A549 (cell line): ENCODE measurements at regions not wholly inside any gene's neighbourhood (a gene's known extent, or its start where the extent isn't known, plus 50 kb on each side); places are given as distances from the start of the nearest gene placed in this dataset.

Experiments
- ATAC-seq, 2 experiments: fragments of 200-7000 bp in 1 of 2; fragments of >200 bp in 1 of 2; cut with Nextera tagmentation in 1 of 2; cut with Tn5 transposase in 1 of 2; 3 replicates each; pipeline versions ENCODE4 v1.8.0 to v1.9.1; 2018 to 2020; ENCODE audit warnings: mild to moderate bottlenecking in 1 of 2, moderate library complexity in 1 of 2
- CTCF ChIA-PET: fragments of 300-600 bp; sonication (Branson Sonifier 250); formaldehyde crosslinking; extraction: SDS; loops from one replicate; lab custom pipeline; 2021; ENCODE audit warnings: antibody characterized with exemption, inconsistent platforms; lab: Yijun Ruan, JAX
- POLR2A ChIA-PET: fragments of 350-600 bp; formaldehyde crosslinking; extraction: SDS; loops from one replicate; lab custom pipeline; 2021; ENCODE audit warnings: antibody characterized with exemption, inconsistent platforms; lab: Yijun Ruan, JAX
- DNase-seq, 2 experiments: peaks; one replicate each; pipeline versions ENCODE4 v3.0.0 to v3.0.0-alpha.2; 2011 to 2016; ENCODE audit warnings: low read depth in 1 of 2, low spot score in 1 of 2
- FAIRE-seq: peaks from 2 replicates; lab custom pipeline; 2011; peaks lifted over from hg19 to GRCh38; lab: Jason Lieb, UNC
- H3K27ac ChIP-seq, 2 experiments: fragments of >200 bp; sonication (Bioruptor Twin); formaldehyde crosslinking; 3 replicates each; pipeline ENCODE4 v1.5.1; 2016 to 2017
- H3K4me1 ChIP-seq: fragments of >200 bp; sonication (Bioruptor Twin); formaldehyde crosslinking; 3 replicates; pipeline ENCODE4 v1.6.1; 2016
- H3K4me2 ChIP-seq: fragments of >200 bp; sonication (Bioruptor Twin); formaldehyde crosslinking; 3 replicates; pipeline ENCODE4 v1.6.1; 2016
- H3K4me3 ChIP-seq: fragments of >200 bp; sonication (Bioruptor Twin); formaldehyde crosslinking; 3 replicates; pipeline ENCODE4 v1.5.1; 2016
- H3K9me3 ChIP-seq: fragments of >200 bp; sonication (Bioruptor Twin); formaldehyde crosslinking; 3 replicates; pipeline ENCODE4 v1.6.1; 2016
- CBX8 ChIP-seq: fragments of 200-600 bp; sonication (generic); IDR thresholded peaks from 2 replicates; pipeline ENCODE4 v1.6.1; 2016
- CEBPB ChIP-seq, 2 experiments: fragments of >200 bp in 1 of 2; sonication (Bioruptor Twin) in 1 of 2; formaldehyde crosslinking in 1 of 2; IDR thresholded peaks; 2 replicates each; pipeline ENCODE4 v1.6.1; 2012 to 2016
- CHD4 ChIP-seq: fragments of 200-600 bp; sonication (generic); IDR thresholded peaks from 2 replicates; pipeline ENCODE4 v1.6.1; 2016; ENCODE audit warnings: antibody characterized with exemption, mild to moderate bottlenecking, borderline replicate concordance
- EP300 ChIP-seq, 2 experiments: fragments of >200 bp; sonication (Bioruptor Twin); formaldehyde crosslinking; IDR thresholded peaks; 2 replicates in 1 of 2; 3 replicates in 1 of 2; pipeline ENCODE4 v1.6.1; 2016 to 2017
- ESRRA ChIP-seq: fragments of 150-350 bp; IDR thresholded peaks from 2 replicates; pipeline ENCODE4 v1.6.1; 2014; ENCODE audit warnings: mild to moderate bottlenecking, low read length, borderline replicate concordance
- FOSB ChIP-seq: fragments of 250-450 bp; sonication (Bioruptor Pico); IDR thresholded peaks from 2 replicates; pipeline ENCODE4 v1.5.0; 2020; ENCODE audit warnings: mild to moderate bottlenecking, moderate library complexity
- FOSL2 ChIP-seq, 2 experiments: fragments of 450-650 bp in 1 of 2; fragments of >200 bp in 1 of 2; sonication (Bioruptor Twin) in 1 of 2; formaldehyde crosslinking; IDR thresholded peaks; 2 replicates each; pipeline versions ENCODE4 v1.5.0 to v1.6.1; 2016 to 2020; ENCODE audit warnings: mild to moderate bottlenecking in 1 of 2, moderate library complexity in 1 of 2
- HEYL ChIP-seq: fragments of 250-450 bp; sonication (Bioruptor Pico); IDR thresholded peaks from 2 replicates; pipeline ENCODE4 v1.8.0; 2021; ENCODE audit warnings: mild to moderate bottlenecking, moderate library complexity
- HOXB13 ChIP-seq: fragments of 250-450 bp; sonication (Bioruptor Pico); IDR thresholded peaks from 2 replicates; pipeline ENCODE4 v1.5.0; 2020; ENCODE audit warnings: low read depth, mild to moderate bottlenecking, moderate library complexity
- JUN ChIP-seq, 2 experiments: fragments of >200 bp; sonication (Bioruptor Twin); formaldehyde crosslinking; IDR thresholded peaks; 2 replicates in 1 of 2; 3 replicates in 1 of 2; pipeline ENCODE4 v1.6.1; 2016 to 2017
- KDM1A ChIP-seq: fragments of 200-600 bp; sonication (generic); IDR thresholded peaks from 2 replicates; pipeline ENCODE4 v1.6.1; 2016; ENCODE audit warnings: low read depth, mild to moderate bottlenecking
- KDM5A ChIP-seq: fragments of 200-600 bp; sonication (generic); IDR thresholded peaks from 2 replicates; pipeline ENCODE4 v1.6.1; 2016; ENCODE audit warnings: antibody characterized with exemption, mild to moderate bottlenecking
- MAZ ChIP-seq: fragments of 150-350 bp; IDR thresholded peaks from 2 replicates; pipeline ENCODE4 v1.6.1; 2014; ENCODE audit warnings: antibody characterized with exemption, low read depth, low read length, borderline replicate concordance
- NR3C1 ChIP-seq: fragments of >200 bp; sonication (Bioruptor Twin); formaldehyde crosslinking; IDR thresholded peaks from 3 replicates; pipeline ENCODE4 v1.6.1; 2017
- PHF8 ChIP-seq: fragments of 200-600 bp; sonication (generic); IDR thresholded peaks from 2 replicates; pipeline ENCODE4 v1.6.1; 2016; ENCODE audit warnings: low read depth, mild to moderate bottlenecking, antibody characterized with exemption, moderate library complexity, borderline replicate concordance
- POLR2A ChIP-seq: IDR thresholded peaks from 2 replicates; pipeline ENCODE4 v1.6.1; 2012; ENCODE audit warnings: mild to moderate bottlenecking, low read length
- RAD21 ChIP-seq, 2 experiments: fragments of >200 bp in 1 of 2; sonication (Bioruptor Twin) in 1 of 2; formaldehyde crosslinking in 1 of 2; IDR thresholded peaks in 1 of 2; conservative IDR thresholded peaks in 1 of 2; 2 replicates in 1 of 2; 3 replicates in 1 of 2; pipeline ENCODE4 v1.6.1; 2012 to 2018; ENCODE audit warnings: inconsistent platforms in 1 of 2
- SREBF2 ChIP-seq: fragments of 450-650 bp; IDR thresholded peaks from 2 replicates; pipeline ENCODE4 v1.6.1; 2014; ENCODE audit warnings: mild to moderate bottlenecking, moderate library complexity
- ZC3H11A ChIP-seq: fragments of 450-650 bp; IDR thresholded peaks from 2 replicates; pipeline ENCODE4 v1.6.1; 2014; ENCODE audit warnings: antibody characterized with exemption, mild to moderate bottlenecking
- ZNF302 ChIP-seq: fragments of 250-450 bp; sonication (Bioruptor Pico); IDR thresholded peaks from 2 replicates; pipeline ENCODE4 v1.9.0; 2021; ENCODE audit warnings: inconsistent platforms, mild to moderate bottlenecking, moderate library complexity
- ZSCAN20 ChIP-seq: fragments of 250-450 bp; sonication (Bioruptor Pico); IDR thresholded peaks from 2 replicates; pipeline ENCODE4 v1.8.0; 2022; ENCODE audit warnings: mild to moderate bottlenecking, moderate library complexity
- WGBS: methylation state at CpG from one replicate; pipeline ENCODE4 v1.1.6; 2017; ENCODE audit errors: missing lambda C conversion rate; 5-methylcytosine and 5-hydroxymethylcytosine counted together
- TF ChIP-seq, protein P1 (sequence below): IDR thresholded peaks from 2 replicates; pipeline ENCODE4 v1.6.1; 2012
- TF ChIP-seq, protein P2 (sequence below): fragments of >200 bp; sonication (Bioruptor Twin); formaldehyde crosslinking; IDR thresholded peaks from 2 replicates; pipeline ENCODE4 v1.6.1; 2016
- TF ChIP-seq, protein P3 (sequence below): fragments of 250-450 bp; sonication (Bioruptor Pico); IDR thresholded peaks from 2 replicates; pipeline ENCODE4 v1.5.0; 2021; ENCODE audit warnings: mild to moderate bottlenecking, moderate library complexity, borderline replicate concordance

DNA sequence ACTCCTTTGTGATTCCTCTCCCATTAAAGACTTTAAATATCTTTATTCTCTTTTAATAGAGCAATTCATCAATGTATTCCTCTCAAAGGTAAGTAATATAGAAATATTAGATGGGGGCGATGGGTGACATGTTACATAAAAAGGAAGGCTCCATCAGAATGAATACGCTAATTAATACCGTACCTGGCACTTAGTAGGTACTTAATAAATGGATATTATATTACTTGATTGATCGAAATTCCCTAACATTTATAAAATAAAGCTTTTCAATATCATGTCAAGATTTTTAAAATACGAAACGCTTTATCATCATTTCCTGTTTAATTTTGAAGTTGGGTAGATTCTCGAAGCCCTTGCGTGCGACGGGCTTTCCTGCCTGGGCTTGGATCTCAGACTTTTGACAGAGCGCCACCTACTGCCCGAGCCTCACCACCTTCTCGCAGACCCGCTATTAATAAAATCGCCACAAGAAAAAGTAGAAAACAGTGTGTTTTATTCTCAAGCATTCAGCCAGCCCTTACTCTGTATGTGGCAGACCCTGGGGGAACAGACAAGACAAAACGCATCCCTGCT lies 99.4 kb downstream of the C5orf15 start (continued):
- no peak for TF ChIP-seq PHF8
- TF ChIP-seq HEYL (CRISPR knock-in tag): no peak

- Histone ChIP-seq H3K4me3 (no peak overlapping the region), H3K4me2 (no peak overlapping the region), H3K27ac (no peak overlapping the region), H3K4me1 (peaks cover 15% of the 10 kb centered on the region; the same call in 1 of the 3 replicates), H3K9me3 (no peaks in the 10 kb centered on the region)
- ATAC-seq (no peak), FAIRE-seq (no peak), DNase-seq (no peak)
- CTCF ChIA-PET: interaction anchor here (0.9 to 4.3 kb wide), 31 partner anchors 9 to 620 kb away, joined by 3 to 78 read pairs (median 9); partner anchors contain the start of gene FSTL4
- 66% methylated on average over 6 of the region's 10 CpGs for WGBS
- POLR2A ChIA-PET: no interaction called here
- TF ChIP-seq KDM5A (no peak), SREBF2 (no peak), ZSCAN20 (CRISPR knock-in tag) (no peak)
- TF ChIP-seq, protein P1, sequence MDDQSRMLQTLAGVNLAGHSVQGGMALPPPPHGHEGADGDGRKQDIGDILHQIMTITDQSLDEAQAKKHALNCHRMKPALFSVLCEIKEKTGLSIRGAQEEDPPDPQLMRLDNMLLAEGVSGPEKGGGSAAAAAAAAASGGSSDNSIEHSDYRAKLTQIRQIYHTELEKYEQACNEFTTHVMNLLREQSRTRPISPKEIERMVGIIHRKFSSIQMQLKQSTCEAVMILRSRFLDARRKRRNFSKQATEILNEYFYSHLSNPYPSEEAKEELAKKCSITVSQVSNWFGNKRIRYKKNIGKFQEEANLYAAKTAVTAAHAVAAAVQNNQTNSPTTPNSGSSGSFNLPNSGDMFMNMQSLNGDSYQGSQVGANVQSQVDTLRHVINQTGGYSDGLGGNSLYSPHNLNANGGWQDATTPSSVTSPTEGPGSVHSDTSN: no peak
- TF ChIP-seq, protein P2, sequence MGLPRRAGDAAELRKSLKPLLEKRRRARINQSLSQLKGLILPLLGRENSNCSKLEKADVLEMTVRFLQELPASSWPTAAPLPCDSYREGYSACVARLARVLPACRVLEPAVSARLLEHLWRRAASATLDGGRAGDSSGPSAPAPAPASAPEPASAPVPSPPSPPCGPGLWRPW: no peak
- TF ChIP-seq, all 56 proteins: peak for 0
These were observed 100.4 kb downstream of the C5orf15 start for GRCh38 chr5:133867851-133868545.

- no peak overlapping the region for H3K27ac ChIP-seq
- FAIRE-seq: no peak
- no peak for ATAC-seq
- 79% methylated on average over 4 of the region's 4 CpGs for WGBS
- no peak for DNase-seq
- POLR2A ChIA-PET: no interaction called here
- no peak overlapping the region for H3K4me3 ChIP-seq
- H3K4me2 ChIP-seq: no peak overlapping the region
- TF ChIP-seq CBX8: no peak
- no peak for TF ChIP-seq ZSCAN20 (CRISPR knock-in tag)
- no peak for TF ChIP-seq FOSB (CRISPR knock-in tag)
- TF ChIP-seq ZC3H11A: no peak
- TF ChIP-seq, protein P1: no peak
- TF ChIP-seq FOSL2 (IDR thresholded peaks at IDR 0.05): no peak
- no peak for TF ChIP-seq FOSL2 (CRISPR knock-in tag; IDR thresholded peaks at IDR 0.05)
- no peak for TF ChIP-seq MAZ
- TF ChIP-seq EP300 (IDR thresholded peaks at IDR 0.05): no peak
- CTCF ChIA-PET: interaction anchor here (1.0 to 2.9 kb wide), 6 partner anchors 11 to 443 kb away, joined by 5 to 13 read pairs (median 6); no protein-coding TSS in a partner anchor
- no peaks in the 10 kb centered on the region for H3K9me3 ChIP-seq
- H3K4me1 ChIP-seq: peaks cover 8% of the 10 kb centered on the region; the same call in 1 of the 3 replicates
These were observed 101.1 kb downstream of the C5orf15 start for GRCh38 chr5:133867341-133867740.

GRCh38 chr5:133866903-133867245 lies 101.6 kb downstream of the C5orf15 start:
- no peaks in the 10 kb centered on the region for H3K9me3 ChIP-seq
- FAIRE-seq: no peak
- no peak for DNase-seq
- H3K27ac ChIP-seq: no peak overlapping the region
- POLR2A ChIA-PET: no interaction called here
- CTCF ChIA-PET: interaction anchor here (0.8 to 2.5 kb wide), 5 partner anchors 11 to 443 kb away, joined by 3 to 9 read pairs (median 5); no protein-coding TSS in a partner anchor
- peak in 1 of 2 experiments; percentile 16; a peak in 1 of 6 replicates for ATAC-seq
- no peak overlapping the region for H3K4me3 ChIP-seq
- 0 out of 3 replicates have a peak, but pooled peaks cover 6% of the 10 kb centered on the region for H3K4me1 ChIP-seq
- no peak overlapping the region for H3K4me2 ChIP-seq
- 93% methylated on average over 3 of the region's 3 CpGs for WGBS
- no peak for TF ChIP-seq CHD4
- TF ChIP-seq, protein P3, sequence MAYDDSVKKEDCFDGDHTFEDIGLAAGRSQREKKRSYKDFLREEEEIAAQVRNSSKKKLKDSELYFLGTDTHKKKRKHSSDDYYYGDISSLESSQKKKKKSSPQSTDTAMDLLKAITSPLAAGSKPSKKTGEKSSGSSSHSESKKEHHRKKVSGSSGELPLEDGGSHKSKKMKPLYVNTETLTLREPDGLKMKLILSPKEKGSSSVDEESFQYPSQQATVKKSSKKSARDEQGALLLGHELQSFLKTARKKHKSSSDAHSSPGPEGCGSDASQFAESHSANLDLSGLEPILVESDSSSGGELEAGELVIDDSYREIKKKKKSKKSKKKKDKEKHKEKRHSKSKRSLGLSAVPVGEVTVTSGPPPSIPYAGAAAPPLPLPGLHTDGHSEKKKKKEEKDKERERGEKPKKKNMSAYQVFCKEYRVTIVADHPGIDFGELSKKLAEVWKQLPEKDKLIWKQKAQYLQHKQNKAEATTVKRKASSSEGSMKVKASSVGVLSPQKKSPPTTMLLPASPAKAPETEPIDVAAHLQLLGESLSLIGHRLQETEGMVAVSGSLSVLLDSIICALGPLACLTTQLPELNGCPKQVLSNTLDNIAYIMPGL (CRISPR knock-in tag): no peak
- TF ChIP-seq, protein P1: no peak
- no peak for TF ChIP-seq RAD21 (conservative IDR thresholded peaks at IDR 0.05 in 1 of 2, IDR thresholded peaks at IDR 0.05 in 1 of 2)
- no peak for TF ChIP-seq JUN (IDR thresholded peaks at IDR 0.05)
- no peak for TF ChIP-seq NR3C1
- TF ChIP-seq CBX8: no peak
- TF ChIP-seq POLR2A: no peak
- no peak for TF ChIP-seq ZSCAN20 (CRISPR knock-in tag)
- no peak for TF ChIP-seq ZNF302
- TF ChIP-seq FOSB (CRISPR knock-in tag): no peak
- no peak for TF ChIP-seq ESRRA
- TF ChIP-seq KDM1A: no peak
- TF ChIP-seq CEBPB (IDR thresholded peaks at IDR 0.05): no peak
- no peak for TF ChIP-seq HOXB13 (CRISPR knock-in tag)
- TF ChIP-seq EP300 (IDR thresholded peaks at IDR 0.05): no peak
